ENCODE measurements at regions not wholly inside any gene's neighbourhood (a gene's known extent, or its start where the extent isn't known, plus 50 kb on each side); places are given as distances from the start of the nearest gene placed in this dataset.
"Not testable (repeated sequence)": the region's sequence is repeated elsewhere in the genome, so short reads cannot be mapped to it uniquely, and the experiment has no call there.

DNA sequence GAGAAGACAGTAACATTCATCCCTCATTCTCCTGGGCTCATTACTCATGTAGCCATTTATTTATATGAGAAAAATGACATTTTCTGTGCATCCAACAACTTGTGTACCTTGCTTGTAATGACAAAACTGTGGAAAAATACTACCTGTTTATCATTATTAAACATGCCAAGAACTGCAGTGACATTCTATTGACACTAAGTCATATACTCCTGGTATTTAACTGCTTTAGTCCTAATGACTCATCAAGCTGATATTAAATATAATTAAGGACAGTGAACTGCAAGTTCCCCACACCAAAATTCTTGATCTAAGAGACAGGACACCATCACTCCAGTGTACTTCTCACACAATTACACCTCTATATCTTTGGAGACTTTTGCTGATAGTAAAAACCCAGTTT is 1328.7 kb upstream of the RAG2 start:
- Mint-ChIP-seq H3K27ac (no peak overlapping the region), H3K27me3 (no peaks in the 10 kb centered on the region), H3K9me3 (peaks cover 7% of the 10 kb centered on the region), H3K4me3 (no peak overlapping the region), H3K36me3 (ENCODE audit: low read depth) (no peaks in the 10 kb centered on the region), H3K4me1 (ENCODE audit: low read depth) (no peaks in the 10 kb centered on the region)
- DNase-seq: no peak

DNA sequence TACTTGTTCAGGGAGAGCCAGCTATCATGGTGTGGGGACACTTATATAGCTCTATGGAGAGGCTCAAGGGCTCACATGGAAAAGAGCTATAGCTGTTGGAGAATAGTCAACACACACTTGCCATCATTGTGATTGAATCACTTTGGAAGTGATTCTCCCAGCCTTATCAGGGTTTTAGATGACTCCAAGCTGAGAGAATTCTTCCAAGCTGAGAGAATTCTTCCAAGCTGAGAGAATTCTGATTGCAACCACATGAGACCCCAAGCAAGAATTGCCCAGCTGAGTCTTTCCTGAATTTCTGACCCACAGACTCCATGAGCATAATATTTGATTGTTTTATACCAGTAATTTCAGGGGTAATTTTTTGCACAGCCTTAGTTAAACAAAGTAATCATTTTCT is 1318.3 kb upstream of the RAG2 start:
- Mint-ChIP-seq H3K4me3 (no peak overlapping the region), H3K27ac (no peak overlapping the region), H3K9me3 (peaks cover 14% of the 10 kb centered on the region), H3K27me3 (no peaks in the 10 kb centered on the region), H3K4me1 (ENCODE audit: low read depth) (no peaks in the 10 kb centered on the region), H3K36me3 (ENCODE audit: low read depth) (no peaks in the 10 kb centered on the region)
- no peak for DNase-seq

DNA sequence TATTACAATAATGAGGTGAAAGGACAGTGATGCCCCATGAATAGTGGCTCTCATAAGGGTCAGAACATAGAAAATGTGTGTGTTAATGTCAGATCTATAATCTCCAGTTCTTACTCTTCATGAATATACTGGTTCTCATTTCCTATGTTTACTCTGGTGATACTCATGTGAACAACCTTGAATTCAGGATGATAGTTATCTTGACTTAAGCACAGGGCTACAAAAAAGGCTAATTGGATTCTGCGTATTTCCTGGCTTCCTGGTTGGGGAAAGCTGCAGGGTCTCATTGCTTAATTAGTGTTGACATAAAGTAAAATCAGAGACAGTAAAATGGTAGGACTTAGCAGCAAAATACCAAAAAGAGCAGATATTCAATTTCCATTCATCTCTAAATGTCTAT is 1316.8 kb upstream of the RAG2 start:
- H3K4me1 Mint-ChIP-seq (ENCODE audit: low read depth): no peaks in the 10 kb centered on the region
- H3K4me3 Mint-ChIP-seq: no peak overlapping the region
- H3K9me3 Mint-ChIP-seq: peaks cover 13% of the 10 kb centered on the region
- no peaks in the 10 kb centered on the region for H3K36me3 Mint-ChIP-seq (ENCODE audit: low read depth)
- no peak overlapping the region for H3K27ac Mint-ChIP-seq
- H3K27me3 Mint-ChIP-seq: no peaks in the 10 kb centered on the region
- no peak for DNase-seq

DNA sequence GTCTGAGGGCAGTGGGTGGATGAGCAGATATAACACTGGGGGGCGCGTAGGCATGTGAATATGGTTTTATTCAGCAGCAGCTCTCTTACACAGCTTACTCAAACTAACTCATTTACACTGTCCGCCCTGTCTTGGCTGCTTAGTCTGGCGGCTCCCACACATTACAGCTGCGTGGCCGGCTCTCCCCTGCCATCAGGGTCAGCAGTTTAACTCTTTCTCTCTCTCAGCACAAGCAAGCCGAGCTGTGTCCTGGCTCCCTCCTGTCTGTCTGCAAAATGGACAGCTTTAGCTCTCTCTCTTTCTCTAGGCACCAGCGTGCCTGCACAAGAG is 1310.1 kb upstream of the RAG2 start:
- DNase-seq: no peak
- Mint-ChIP-seq H3K4me3 (no peak overlapping the region), H3K27ac (no peak overlapping the region), H3K9me3 (peaks cover 20% of the 10 kb centered on the region), H3K27me3 (no peaks in the 10 kb centered on the region), H3K36me3 (ENCODE audit: low read depth) (no peaks in the 10 kb centered on the region), H3K4me1 (ENCODE audit: low read depth) (no peaks in the 10 kb centered on the region)

DNA sequence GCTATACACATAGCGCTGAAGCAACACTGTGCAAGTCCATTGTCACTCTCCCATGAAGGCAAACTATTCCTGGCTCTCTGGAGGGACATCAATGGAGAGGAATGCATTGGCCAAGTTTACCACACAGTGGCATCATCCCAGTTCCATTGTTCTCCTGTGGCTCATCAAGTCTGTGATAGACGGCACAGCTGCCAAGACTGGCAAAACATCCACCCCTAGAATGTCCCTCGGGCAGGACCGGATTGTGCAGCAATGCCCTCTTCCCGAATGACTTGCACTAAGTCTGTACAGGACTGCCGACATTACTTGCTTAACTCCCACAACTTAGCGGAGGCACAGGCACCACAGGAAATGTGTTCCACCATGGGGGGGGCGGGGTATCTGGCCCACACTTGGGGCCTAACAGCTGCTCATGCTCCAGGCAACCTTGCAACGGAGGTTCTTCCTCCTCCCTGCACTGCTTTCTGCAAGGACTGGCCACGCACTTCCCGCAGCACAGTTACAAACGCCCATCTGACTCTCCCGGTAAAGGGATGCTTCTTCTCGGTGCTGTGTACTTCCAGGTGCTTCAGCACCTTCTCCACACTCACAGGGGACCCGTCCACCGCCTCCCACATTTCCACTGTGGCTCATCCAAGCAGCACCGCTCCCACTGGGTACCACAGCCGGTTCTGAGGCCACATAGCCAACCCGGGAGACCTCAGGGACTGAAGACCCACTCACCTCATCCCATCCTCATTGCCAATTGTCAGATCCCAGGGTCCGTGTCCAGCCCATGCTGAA is 1309.6 kb upstream of the RAG2 start:
- Mint-ChIP-seq H3K9me3 (peaks cover 20% of the 10 kb centered on the region), H3K4me3 (no peak overlapping the region), H3K27me3 (no peaks in the 10 kb centered on the region), H3K27ac (no peak overlapping the region), H3K36me3 (ENCODE audit: low read depth) (no peaks in the 10 kb centered on the region), H3K4me1 (ENCODE audit: low read depth) (no peaks in the 10 kb centered on the region)
- no peak for DNase-seq

DNA sequence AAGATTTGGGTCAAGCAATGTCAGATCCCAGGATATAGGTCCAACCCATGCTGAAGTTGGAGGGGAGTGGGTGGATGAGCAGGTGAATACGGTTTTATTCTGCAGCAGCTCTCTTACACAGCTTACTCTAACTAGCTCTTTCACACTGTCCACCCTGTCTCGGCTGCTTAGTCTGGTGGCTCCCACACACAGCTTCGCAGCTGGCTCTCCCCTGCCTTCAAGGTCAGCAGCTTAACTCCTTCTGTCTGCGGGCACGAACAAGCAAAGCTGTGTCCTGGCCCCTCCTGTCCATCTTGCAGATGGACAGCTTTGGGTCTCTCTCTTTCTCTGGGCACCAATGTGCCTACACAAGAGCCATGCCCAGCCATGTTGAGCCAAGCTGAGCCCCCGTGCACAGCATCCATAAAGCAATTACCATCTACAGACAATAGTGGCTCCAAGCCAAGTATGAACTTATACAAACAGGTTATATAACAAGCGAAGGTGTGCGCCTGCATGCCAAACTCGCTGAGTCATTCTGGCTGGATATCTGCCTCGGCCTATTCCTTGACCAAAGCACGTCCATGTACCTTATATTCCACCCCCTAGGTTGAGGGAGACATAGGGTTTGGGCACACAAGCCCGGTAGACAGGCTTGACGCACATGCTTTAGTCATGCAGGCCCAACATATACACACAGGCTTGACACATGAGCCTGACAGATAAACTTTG is 1307.8 kb upstream of the RAG2 start:
- H3K36me3 Mint-ChIP-seq (ENCODE audit: low read depth): no peaks in the 10 kb centered on the region
- H3K9me3 Mint-ChIP-seq: peaks cover 21% of the 10 kb centered on the region
- DNase-seq: no peak
- H3K4me1 Mint-ChIP-seq (ENCODE audit: low read depth): no peaks in the 10 kb centered on the region
- H3K4me3 Mint-ChIP-seq: no peak overlapping the region
- H3K27ac Mint-ChIP-seq: no peak overlapping the region
- no peaks in the 10 kb centered on the region for H3K27me3 Mint-ChIP-seq

DNA sequence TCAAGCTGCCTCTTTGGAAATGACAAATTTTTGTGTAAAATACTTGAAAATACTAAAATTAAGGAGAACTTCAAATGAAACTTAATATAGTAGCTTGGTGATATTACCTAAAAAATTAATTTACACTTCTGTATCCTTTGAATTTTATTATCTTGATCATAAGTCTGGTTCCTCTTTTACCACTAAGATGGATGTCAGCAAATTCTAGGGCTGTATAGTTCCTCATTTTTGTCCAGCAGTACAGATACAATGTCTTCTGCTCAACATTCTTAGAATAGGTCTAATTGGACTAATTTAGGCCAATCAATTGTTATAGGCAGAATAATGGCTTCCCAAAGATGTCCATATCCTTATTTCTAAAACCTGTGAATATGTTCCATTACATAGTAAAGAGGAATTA is 1298.0 kb upstream of the RAG2 start:
- no peaks in the 10 kb centered on the region for H3K27me3 Mint-ChIP-seq
- peaks cover 17% of the 10 kb centered on the region for H3K9me3 Mint-ChIP-seq
- no peaks in the 10 kb centered on the region for H3K4me1 Mint-ChIP-seq (ENCODE audit: low read depth)
- H3K27ac Mint-ChIP-seq: no peak overlapping the region
- no peaks in the 10 kb centered on the region for H3K36me3 Mint-ChIP-seq (ENCODE audit: low read depth)
- DNase-seq: no peak
- H3K4me3 Mint-ChIP-seq: no peak overlapping the region

DNA sequence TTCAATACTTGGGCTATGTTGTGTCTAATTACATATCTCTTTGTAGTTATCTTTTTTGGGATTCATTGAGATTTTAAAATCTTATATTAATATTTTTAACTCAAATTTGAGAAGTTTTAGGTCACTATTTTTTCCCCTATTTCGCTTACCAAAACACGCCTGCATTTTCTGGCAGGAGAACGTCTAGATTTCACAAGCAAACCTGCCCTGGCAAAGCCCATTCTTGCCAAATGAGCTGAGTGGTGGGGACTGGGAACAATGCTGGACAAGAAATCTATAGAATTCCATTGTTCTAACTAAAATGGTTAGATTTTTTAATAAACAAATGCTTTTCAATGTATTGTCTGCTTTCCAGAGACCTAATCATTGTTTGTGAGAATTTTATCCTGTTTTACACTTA is 1283.7 kb upstream of the RAG2 start:
- no peaks in the 10 kb centered on the region for H3K36me3 Mint-ChIP-seq (ENCODE audit: low read depth)
- no peak overlapping the region for H3K27ac Mint-ChIP-seq
- H3K27me3 Mint-ChIP-seq: no peaks in the 10 kb centered on the region
- DNase-seq: no peak
- H3K4me1 Mint-ChIP-seq (ENCODE audit: low read depth): no peaks in the 10 kb centered on the region
- no peak overlapping the region for H3K4me3 Mint-ChIP-seq
- peaks cover 11% of the 10 kb centered on the region for H3K9me3 Mint-ChIP-seq

DNA sequence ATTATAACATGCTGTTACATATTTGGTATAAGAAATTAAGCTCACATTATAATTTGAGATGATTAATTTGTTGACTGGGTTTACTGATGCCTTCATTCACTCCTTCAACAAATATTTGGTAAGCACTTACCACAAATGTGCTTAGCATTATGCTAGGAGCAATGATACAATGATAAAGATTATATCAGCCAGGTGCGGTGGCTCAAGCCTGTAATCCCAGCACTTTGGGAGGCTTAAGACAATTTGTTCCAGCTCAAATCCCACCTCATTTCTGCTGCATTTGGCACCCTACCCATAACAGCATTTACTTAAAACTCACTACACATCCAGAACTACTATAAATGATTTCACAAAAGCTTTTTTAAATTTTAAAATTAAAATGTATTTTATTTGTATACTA is 1263.6 kb upstream of the RAG2 start:
- Mint-ChIP-seq H3K9me3 (peaks cover 11% of the 10 kb centered on the region), H3K4me1 (ENCODE audit: low read depth) (no peaks in the 10 kb centered on the region), H3K27me3 (no peaks in the 10 kb centered on the region), H3K4me3 (no peak overlapping the region), H3K27ac (no peak overlapping the region), H3K36me3 (ENCODE audit: low read depth) (no peaks in the 10 kb centered on the region)
- DNase-seq: no peak

DNA sequence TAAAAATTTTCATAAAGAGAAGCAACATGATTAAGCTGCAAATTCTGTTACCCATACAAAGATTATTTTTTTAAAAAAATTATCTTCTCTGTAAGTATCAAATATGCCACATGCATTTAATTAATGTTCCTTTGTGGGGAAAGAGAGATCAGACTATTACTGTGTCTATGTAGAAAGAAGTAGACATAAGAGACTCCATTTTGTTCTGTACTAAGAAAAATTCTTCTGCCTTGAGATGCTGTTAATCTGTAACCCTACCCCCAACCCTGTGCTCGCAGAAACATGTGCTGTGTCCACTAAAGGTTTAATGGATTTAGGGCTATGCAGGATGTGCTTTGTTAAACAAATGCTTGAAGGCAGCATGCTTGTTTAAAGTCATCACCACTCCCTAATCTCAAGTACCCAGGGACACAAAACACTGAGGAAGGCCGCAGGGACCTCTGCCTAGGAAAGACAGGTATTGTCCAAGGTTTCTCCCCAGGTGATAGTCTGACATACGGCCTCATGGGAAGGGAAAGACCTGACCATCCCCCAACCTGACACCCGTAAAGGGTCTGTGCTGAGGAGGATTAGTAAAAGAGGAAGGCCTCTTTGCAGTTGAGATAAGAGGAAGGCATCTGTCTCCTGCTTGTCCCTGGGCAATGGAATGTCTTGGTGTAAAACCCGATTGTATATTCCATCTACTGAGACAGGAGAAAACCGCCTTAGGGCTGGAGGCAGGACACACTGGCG is 1260.9 kb upstream of the RAG2 start:
- not testable (repeated sequence) for H3K27ac Mint-ChIP-seq; H3K27me3 Mint-ChIP-seq; H3K4me1 Mint-ChIP-seq (ENCODE audit: low read depth); DNase-seq; H3K4me3 Mint-ChIP-seq; H3K36me3 Mint-ChIP-seq (ENCODE audit: low read depth)
- peaks cover 12% of the 10 kb centered on the region for H3K9me3 Mint-ChIP-seq

DNA sequence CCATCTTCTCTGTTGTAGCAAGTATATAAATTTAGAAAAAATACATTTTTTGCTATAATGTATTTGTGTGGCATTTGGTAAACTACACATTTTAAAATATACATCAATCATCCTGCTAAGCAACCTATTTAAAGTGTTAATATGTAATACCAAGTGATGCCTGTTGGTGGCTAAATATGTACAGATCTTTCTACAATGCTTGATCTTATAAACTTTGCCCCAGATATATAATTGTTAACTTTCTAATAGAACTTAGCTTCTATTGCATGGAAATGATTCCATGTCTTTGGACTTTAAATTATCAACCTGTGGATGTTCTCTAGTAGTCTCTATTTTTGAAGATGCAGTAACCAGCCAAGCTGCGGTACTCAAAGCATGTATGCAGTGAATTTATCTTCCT is 1260.4 kb upstream of the RAG2 start:
- Mint-ChIP-seq H3K4me3 (no peak overlapping the region), H3K4me1 (ENCODE audit: low read depth) (no peaks in the 10 kb centered on the region), H3K36me3 (ENCODE audit: low read depth) (no peaks in the 10 kb centered on the region), H3K9me3 (peaks cover 12% of the 10 kb centered on the region), H3K27me3 (no peaks in the 10 kb centered on the region), H3K27ac (no peak overlapping the region)
- no peak for DNase-seq

DNA sequence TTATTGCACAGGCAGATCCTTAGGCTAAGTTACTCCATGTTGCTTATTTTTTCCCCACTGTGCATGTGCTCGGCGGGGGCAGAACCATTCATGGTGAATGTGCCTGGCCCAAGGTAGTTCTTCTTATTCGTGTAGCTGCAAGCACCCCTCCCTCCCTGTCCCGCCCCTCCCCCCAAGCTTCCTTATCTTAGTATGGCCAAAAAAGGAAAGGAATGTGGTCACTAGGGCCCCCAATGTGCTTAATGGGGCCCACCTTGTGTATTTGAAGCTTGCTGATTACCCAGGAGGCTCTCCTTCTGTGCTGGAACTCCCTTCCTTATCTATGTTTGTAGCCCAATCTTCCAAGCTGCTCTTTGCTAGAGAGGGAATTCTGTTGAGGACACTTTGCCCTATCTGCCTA is 1259.7 kb upstream of the RAG2 start:
- no peak overlapping the region for H3K27ac Mint-ChIP-seq
- H3K4me3 Mint-ChIP-seq: no peak overlapping the region
- H3K9me3 Mint-ChIP-seq: peaks cover 9% of the 10 kb centered on the region
- H3K36me3 Mint-ChIP-seq (ENCODE audit: low read depth): no peaks in the 10 kb centered on the region
- H3K27me3 Mint-ChIP-seq: no peaks in the 10 kb centered on the region
- H3K4me1 Mint-ChIP-seq (ENCODE audit: low read depth): no peaks in the 10 kb centered on the region
- DNase-seq: no peak

DNA sequence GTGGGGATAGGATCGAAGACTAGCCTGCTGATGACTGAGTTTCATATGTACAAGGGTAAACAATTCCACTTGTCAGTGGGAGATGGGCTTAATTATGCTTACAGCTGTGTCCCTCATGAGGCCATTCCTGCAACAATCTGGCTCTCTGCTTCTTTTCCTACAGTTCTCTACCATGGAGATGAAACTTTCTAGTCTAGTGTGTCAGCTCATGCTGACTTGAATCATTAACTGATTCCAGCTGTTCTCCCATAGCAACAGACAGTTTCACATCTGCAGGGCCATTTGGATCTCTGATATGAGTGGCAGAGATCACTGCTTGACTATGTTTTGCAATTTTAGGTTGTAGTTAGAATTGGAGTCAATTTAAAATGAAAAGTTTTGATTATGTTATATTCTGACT is 1251.7 kb upstream of the RAG2 start:
- no peaks in the 10 kb centered on the region for H3K4me1 Mint-ChIP-seq (ENCODE audit: low read depth)
- no peaks in the 10 kb centered on the region for H3K27me3 Mint-ChIP-seq
- DNase-seq: no peak
- peaks cover 8% of the 10 kb centered on the region for H3K9me3 Mint-ChIP-seq
- no peak overlapping the region for H3K4me3 Mint-ChIP-seq
- no peaks in the 10 kb centered on the region for H3K36me3 Mint-ChIP-seq (ENCODE audit: low read depth)
- no peak overlapping the region for H3K27ac Mint-ChIP-seq

DNA sequence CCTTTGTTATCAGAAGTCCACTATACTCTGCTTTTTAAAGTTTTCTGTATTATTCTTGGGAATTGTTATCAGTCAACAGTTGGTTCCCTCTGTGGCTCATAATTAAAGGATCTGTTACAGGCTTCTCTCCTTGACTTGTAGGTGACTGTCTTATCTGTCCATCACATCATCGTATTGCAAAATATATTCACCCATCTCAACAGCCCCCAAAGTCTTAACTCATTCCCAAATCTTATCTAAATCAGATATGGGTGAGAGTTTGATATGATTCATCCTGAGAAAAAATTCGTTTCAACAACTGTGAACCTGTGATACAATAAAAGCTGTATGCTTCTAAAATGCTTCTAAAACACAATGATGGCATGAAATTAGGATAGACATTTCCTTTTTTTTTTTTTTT is 1245.6 kb upstream of the RAG2 start:
- H3K27me3 Mint-ChIP-seq: no peaks in the 10 kb centered on the region
- no peaks in the 10 kb centered on the region for H3K4me1 Mint-ChIP-seq (ENCODE audit: low read depth)
- H3K27ac Mint-ChIP-seq: no peak overlapping the region
- H3K4me3 Mint-ChIP-seq: no peak overlapping the region
- H3K36me3 Mint-ChIP-seq (ENCODE audit: low read depth): no peaks in the 10 kb centered on the region
- peaks cover 10% of the 10 kb centered on the region for H3K9me3 Mint-ChIP-seq
- no peak for DNase-seq

DNA sequence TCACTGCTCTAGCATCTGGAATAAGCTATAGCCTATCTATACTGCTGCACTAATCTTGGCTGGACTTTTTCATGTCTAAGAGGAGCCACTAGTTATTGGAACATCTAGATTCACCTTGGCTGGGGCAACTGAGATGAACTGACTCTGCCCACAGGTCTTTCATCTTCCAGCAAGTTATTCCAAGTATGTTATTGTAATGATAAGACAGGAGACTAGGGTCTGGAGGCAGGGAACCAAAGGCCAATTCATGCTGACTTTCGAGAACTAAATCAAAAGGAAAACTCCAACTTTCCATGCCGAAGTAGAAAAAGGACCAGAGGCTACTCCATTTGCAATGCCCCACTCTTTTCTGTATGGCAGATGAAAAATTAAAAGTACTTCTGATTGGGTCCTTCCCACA is 1243.0 kb upstream of the RAG2 start:
- H3K36me3 Mint-ChIP-seq (ENCODE audit: low read depth): no peaks in the 10 kb centered on the region
- no peaks in the 10 kb centered on the region for H3K4me1 Mint-ChIP-seq (ENCODE audit: low read depth)
- H3K4me3 Mint-ChIP-seq: no peak overlapping the region
- H3K27me3 Mint-ChIP-seq: no peaks in the 10 kb centered on the region
- H3K27ac Mint-ChIP-seq: no peak overlapping the region
- peaks cover 10% of the 10 kb centered on the region for H3K9me3 Mint-ChIP-seq
- DNase-seq: no peak

Data from activated T-cell treated with anti-CD3 and anti-CD28 coated beads, Interleukin-2, amount 50 U/mL, for 24 hours (primary cell).